Parathyroid adenoma (tissue), 2 donors: ENCODE measurements at regions not wholly inside any gene's neighbourhood (a gene's known extent, or its start where the extent isn't known, plus 50 kb on each side); places are given as distances from the start of the nearest gene placed in this dataset.

Experiments used
- H2AFZ ChIP-seq: fragments of 300-600 bp; sonication (generic); one replicate; pipeline ENCODE4 v1.7.0; 2017; ENCODE audit warnings: antibody characterized with exemption, mild to moderate bottlenecking
- H3K27ac ChIP-seq: fragments of 300-600 bp; sonication (generic); one replicate; pipeline ENCODE4 v1.7.0; 2017
- H3K27me3 ChIP-seq: fragments of 300-600 bp; sonication (generic); one replicate; pipeline ENCODE4 v1.7.0; 2017; ENCODE audit warnings: low read length; ENCODE audit not compliant: control insufficient read depth, insufficient read depth
- H3K36me3 ChIP-seq: fragments of 300-600 bp; sonication (generic); one replicate; pipeline ENCODE4 v1.7.0; 2017; ENCODE audit warnings: low read length; ENCODE audit not compliant: control insufficient read depth, insufficient read depth
- H3K4me1 ChIP-seq: fragments of 300-600 bp; sonication (generic); one replicate; pipeline ENCODE4 v1.7.0; 2017; ENCODE audit warnings: control low read depth
- H3K4me2 ChIP-seq: fragments of 300-600 bp; sonication (generic); one replicate; pipeline ENCODE4 v1.7.0; 2017; ENCODE audit warnings: low read length
- H3K4me3 ChIP-seq: fragments of 300-600 bp; sonication (generic); one replicate; pipeline ENCODE4 v1.7.0; 2017; ENCODE audit warnings: low read depth, low read length
- H3K79me2 ChIP-seq: fragments of 300-600 bp; sonication (generic); one replicate; pipeline ENCODE4 v1.7.0; 2017; ENCODE audit warnings: control low read depth
- H3K9ac ChIP-seq: fragments of 300-600 bp; sonication (generic); one replicate; pipeline ENCODE4 v1.7.0; 2017; ENCODE audit warnings: mild to moderate bottlenecking
- H3K9me3 ChIP-seq: fragments of 300-600 bp; sonication (generic); one replicate; pipeline ENCODE4 v1.7.0; 2017; ENCODE audit warnings: low read length; ENCODE audit not compliant: control insufficient read depth
- TF ChIP-seq, protein P1 (sequence below): fragments of 300-600 bp; sonication (generic); IDR thresholded peaks from one replicate; pipeline ENCODE4 v1.7.0; 2017; ENCODE audit warnings: antibody characterized with exemption, mild to moderate bottlenecking
- donor health status: primary hyperparathyroidism.

- H3K27ac ChIP-seq: peak overlapping the region; percentile 20
- H3K36me3 ChIP-seq: no peaks in the 10 kb centered on the region
- TF ChIP-seq, protein P1, sequence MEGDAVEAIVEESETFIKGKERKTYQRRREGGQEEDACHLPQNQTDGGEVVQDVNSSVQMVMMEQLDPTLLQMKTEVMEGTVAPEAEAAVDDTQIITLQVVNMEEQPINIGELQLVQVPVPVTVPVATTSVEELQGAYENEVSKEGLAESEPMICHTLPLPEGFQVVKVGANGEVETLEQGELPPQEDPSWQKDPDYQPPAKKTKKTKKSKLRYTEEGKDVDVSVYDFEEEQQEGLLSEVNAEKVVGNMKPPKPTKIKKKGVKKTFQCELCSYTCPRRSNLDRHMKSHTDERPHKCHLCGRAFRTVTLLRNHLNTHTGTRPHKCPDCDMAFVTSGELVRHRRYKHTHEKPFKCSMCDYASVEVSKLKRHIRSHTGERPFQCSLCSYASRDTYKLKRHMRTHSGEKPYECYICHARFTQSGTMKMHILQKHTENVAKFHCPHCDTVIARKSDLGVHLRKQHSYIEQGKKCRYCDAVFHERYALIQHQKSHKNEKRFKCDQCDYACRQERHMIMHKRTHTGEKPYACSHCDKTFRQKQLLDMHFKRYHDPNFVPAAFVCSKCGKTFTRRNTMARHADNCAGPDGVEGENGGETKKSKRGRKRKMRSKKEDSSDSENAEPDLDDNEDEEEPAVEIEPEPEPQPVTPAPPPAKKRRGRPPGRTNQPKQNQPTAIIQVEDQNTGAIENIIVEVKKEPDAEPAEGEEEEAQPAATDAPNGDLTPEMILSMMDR: no peak
These were observed 93.7 kb upstream of the BOC start for GRCh38 chr3:113117511-113118234.

DNA sequence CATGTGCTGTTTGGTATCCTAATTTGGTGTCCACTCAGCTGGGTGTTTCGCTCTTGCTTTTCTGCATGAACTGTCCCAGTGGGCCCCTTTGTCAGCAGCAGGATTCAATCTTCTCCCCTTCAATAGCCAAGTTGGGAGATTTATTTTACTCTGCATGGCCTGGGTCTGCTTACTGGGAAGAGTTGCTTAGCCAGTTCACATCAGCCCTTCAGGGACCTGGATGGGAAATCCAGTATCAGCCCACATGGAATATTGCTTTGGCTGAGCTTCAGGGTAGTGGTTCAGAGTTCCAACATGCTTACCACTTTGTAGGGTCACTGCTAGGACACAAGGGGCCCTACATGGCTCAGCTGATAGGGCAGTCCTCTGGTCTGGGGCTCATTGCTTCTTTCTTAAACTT, 93.0 kb upstream of the BOC start:
- Histone ChIP-seq H3K79me2 (no peaks in the 10 kb centered on the region), H2AFZ (no peak overlapping the region), H3K9ac (no peak overlapping the region), H3K36me3 (no peaks in the 10 kb centered on the region), H3K9me3 (no peaks in the 10 kb centered on the region), H3K4me2 (no peak overlapping the region), H3K4me1 (no peaks in the 10 kb centered on the region), H3K27ac (peak overlapping the region; percentile 20), H3K4me3 (no peak overlapping the region), H3K27me3 (no peaks in the 10 kb centered on the region)
- TF ChIP-seq, protein P1: no peak

More at GRCh38 chr3:113117511-113118234, 93.7 kb upstream of the BOC start:
- Histone ChIP-seq H3K27me3 (no peaks in the 10 kb centered on the region), H3K9me3 (no peaks in the 10 kb centered on the region), H2AFZ (no peak overlapping the region), H3K4me1 (no peaks in the 10 kb centered on the region), H3K4me2 (no peak overlapping the region), H3K79me2 (no peaks in the 10 kb centered on the region), H3K4me3 (no peak overlapping the region), H3K9ac (no peak overlapping the region)

- peaks cover 3% of the 10 kb centered on the region for H3K27me3 ChIP-seq
- no peak overlapping the region for H3K27ac ChIP-seq
- no peak overlapping the region for H3K4me3 ChIP-seq
- no peak overlapping the region for H3K9ac ChIP-seq
- no peaks in the 10 kb centered on the region for H3K9me3 ChIP-seq
- TF ChIP-seq, protein P1: no peak
- no peaks in the 10 kb centered on the region for H3K4me1 ChIP-seq
- no peaks in the 10 kb centered on the region for H3K79me2 ChIP-seq
- no peak overlapping the region for H2AFZ ChIP-seq
- H3K4me2 ChIP-seq: no peak overlapping the region
- H3K36me3 ChIP-seq: no peaks in the 10 kb centered on the region
These were observed 87.0 kb upstream of the BOC start for GRCh38 chr3:113124256-113124830.

DNA sequence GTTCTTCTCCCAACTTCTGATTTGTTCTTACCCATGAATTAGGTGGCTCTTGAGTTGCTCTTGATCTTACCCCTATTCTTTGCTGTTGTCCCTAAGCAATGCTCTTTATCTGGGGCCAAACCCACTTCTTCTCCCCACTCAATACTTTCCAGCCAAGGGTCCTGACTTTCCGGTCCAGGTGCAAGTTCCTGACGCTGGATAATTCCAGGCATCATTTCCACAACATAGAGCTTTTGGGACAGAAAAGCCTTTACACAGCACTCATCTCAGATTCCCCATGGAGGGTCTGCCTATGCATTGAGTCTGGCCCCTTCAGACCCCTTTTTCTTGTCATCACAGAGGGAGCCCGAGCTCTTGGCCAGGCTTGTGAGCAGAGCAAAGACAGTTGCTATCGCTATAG, 85.4 kb upstream of the BOC start:
- peaks cover 3% of the 10 kb centered on the region for H3K27me3 ChIP-seq
- no peak overlapping the region for H3K9ac ChIP-seq
- no peak overlapping the region for H2AFZ ChIP-seq
- H3K36me3 ChIP-seq: no peaks in the 10 kb centered on the region
- TF ChIP-seq, protein P1: no peak
- no peaks in the 10 kb centered on the region for H3K9me3 ChIP-seq
- H3K4me2 ChIP-seq: no peak overlapping the region
- no peak overlapping the region for H3K27ac ChIP-seq
- no peaks in the 10 kb centered on the region for H3K4me1 ChIP-seq
- H3K4me3 ChIP-seq: no peak overlapping the region
- H3K79me2 ChIP-seq: no peaks in the 10 kb centered on the region
